Stimulated activated CD4-positive, alpha-beta T cell treated with anti-CD3 and anti-CD28 coated beads, TNF-alpha, amount 100 ng/mL, for 24 hours (primary cell): ENCODE measurements at regions not wholly inside any gene's neighbourhood (a gene's known extent, or its start where the extent isn't known, plus 50 kb on each side); places are given as distances from the start of the nearest gene placed in this dataset.

ENCODE experiments used
- DNase-seq, 3 experiments: peaks; one replicate each; pipeline ENCODE4 v3.0.0-alpha.2; 2020; ENCODE audit warnings: low read depth in 3 of 3

DNA sequence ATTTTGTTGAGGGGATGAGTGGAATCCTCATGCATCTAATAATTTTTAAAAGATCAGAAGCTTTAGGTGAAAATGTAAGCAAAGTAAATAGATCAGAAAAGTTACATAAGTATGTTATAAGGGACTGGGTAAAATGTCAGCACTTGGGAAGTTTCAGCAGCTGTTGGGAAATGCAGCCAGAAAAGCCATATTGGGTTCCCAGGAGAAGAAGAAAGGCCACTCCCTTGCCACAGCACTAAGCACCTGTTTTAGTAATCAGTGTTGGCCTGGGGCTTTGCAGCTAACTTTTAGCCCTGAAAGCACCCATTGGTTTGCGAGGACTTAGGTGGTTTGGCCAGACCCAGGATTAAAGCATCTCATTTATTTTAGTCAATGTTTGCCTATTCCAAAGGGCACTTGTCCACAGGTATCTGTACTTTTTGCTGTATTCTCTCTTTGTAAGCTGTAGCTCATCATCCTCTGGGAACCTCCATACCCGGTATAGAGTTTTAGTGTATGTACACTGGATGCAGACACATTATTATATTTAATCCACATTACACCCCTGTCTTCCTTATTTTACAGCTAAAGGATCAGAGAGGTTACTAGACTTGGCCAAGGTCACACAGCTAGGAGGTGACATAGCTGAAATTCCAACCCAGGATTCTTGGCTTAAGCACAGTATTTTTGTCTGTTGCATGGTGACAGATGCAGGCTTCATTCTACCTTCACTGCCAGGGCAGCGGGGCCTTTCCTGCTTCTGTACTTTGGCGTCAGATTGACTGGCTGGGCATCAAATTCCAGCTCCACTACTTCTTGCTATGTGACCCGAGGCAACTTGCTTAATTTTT lies 127.7 kb upstream of the SESN3 start:
- no peak for DNase-seq

DNA sequence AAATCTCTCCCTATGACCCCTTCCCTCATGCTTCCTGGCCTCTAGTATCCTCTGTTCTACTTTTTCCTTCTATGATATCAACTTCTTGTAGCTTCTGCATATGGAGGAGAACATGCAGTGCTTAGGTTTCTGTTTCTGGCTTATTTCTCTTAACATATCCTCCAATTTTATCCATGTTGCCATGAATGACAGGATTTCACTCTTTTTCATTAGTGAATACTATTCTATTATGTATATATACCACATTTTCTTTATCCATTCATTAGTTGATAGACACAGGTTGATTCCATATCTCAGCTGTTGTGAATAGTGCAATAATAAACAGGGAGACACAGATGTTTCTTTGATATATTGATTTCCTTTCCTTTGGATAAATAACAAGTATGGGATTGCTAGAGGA lies 123.3 kb upstream of the SESN3 start:
- no peak for DNase-seq

DNA sequence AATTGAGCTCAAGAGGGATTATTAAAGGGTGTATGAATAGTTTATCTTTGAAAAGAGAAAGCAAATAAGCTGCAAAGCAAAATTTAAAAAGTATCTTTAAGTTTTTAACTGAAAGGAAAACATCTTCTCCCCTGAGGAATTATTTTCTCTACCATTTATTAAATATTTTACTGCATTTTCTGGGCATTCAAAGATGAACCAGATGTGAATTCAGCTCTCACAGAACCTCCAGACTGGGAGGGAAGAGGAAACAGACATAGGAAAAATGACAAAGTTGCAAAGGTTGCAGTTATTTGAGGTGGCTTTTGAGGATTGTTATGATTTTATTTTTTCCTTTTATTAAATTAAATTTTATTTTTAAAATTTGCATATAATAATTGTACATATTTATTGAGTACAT lies 122.7 kb upstream of the SESN3 start:
- DNase-seq, result no peak

DNA sequence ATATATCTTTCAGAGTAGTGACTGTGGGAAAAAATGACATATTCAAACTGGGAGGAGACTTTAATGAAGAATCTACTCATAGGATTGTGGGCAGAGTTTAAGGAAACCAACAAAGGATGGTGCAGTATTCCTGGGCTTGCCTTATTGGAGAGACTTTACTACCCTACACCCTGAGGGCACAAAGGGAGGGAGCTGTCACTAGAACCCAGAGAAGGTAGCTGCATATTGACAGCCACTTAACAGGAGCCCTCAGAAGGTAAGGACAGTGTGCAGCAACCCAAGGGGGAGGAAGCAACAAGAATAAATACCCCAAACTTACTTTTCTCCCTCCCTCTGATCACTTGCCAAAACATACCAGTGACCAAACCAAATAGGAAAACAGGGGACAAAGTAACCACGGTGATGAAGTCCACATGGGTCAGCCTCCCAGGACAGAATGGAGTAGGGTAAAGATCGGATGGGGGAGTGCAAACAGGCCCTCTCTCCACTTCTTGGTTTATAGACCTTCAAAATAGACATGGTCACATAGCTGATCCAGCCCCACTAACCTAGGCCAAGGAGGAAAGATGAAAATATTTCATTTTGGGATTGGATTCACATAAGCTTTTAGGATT lies 121.8 kb upstream of the SESN3 start:
- DNase-seq, result no peak

DNA sequence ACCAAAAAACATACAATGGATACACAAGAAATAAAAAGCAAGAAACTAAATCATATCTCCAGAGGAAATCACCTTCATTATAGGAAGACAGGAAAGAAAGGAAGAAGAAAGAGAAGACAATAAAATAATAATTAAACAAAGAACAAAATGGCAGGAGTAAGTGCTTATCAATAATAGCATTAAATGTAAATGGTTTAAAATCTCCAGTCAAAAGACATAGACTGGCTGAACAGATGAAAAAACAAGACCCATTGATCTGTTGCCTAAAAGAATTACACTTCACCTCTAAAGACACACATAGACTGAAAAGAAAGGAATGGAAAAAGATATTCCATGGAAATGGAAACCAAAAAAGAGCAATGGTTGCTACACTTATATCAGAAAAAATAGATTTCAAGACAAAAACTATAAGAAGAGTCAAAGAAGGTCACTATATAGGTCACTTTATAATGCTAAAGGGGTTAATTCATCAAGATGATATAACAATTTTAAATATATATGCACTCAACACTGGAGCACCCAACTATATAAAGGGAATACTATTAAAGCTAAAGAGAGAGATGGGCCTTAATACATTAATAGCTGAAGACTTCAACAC lies 118.4 kb upstream of the SESN3 start:
- DNase-seq, result no peak

DNA sequence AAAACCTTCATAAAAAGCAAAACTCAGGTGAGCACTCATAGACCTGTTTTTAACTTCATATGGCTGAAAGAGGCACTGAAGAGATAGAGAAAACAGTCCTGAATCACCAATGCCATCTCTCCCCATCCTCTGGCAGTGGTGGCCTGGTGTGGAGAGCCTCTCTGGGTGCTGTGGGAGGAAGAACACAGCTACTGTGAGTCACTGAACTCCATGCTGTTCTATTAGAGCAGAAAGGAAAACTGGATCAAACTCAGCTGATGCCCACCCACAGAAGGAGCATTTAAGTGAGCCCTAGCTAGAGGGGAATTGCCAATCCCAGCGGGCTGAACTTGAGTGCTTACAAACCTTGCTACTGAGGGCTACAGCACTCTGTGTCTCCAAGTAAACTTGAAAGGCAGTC lies 115.3 kb upstream of the SESN3 start:
- DNase-seq, result no peak

DNA sequence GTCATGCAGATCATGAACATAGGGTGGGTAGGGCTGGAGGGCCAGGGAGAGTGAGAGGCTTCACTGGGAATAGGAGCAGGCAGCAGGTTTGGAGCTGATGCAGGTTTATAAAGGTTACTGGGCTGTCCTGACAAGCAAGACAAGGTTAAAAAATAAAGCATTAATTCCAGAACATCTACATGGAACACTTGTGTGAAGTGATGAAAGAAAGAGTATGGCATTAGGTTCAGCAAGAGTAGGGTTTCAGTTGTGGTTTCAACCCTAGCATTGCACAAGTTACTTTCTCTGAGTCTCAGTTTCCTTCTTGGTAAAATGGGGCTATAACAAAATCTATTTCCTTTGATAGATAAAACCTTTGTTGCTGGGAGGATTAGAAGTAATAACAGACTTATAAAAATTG lies 114.6 kb upstream of the SESN3 start:
- no peak for DNase-seq

DNA sequence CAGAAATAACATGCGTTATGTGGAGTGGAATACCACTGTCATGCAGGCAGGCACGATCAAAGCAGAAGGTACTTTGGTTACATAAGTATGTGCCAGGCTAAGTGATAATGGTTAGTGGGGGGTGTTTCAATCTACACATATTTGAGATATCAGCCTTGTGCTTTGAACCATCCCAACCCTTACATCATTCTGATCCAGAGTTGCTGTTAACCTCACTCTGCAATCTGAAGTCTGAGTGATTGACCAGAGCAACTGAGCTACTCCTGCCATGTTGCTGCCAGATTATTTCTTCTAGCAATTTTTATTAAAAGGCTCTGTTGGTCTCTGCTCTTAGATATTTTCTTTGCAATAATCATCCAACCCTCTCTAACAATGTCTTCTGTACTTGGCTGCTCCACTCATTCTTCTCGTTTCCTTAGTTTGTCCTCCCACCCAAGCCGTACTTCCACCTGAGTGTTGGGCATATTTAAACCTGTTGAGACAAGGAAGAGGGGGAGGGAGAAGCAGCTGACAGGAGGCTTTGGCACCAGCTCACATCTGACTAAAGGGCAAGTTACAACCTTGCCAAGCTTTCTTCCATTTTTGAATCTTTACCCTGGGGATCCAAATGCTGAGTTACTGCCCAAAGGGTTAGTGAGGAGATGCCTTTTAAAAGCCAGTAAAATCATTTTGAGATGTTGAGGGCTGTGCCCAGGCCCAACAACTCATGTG lies 114.1 kb upstream of the SESN3 start:
- no peak for DNase-seq

DNA sequence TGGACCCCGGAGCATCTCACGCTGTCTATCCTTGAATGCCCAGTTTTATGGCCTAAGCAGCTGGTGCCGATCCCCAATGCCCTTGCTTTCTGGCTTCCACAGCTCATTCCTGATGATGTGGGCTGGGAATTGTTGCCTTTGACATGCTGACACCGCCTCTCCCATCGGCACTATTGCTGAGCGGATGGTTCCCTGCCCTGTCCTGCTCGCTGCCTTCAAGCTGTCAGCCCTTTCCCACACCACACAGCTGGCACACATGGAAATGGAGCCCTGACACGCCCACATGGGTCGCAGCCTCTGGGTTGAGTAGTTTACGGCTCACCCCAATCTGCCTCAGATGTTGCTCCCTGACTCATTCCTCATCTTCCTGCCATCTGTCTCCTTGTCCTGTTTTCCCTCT lies 110.2 kb upstream of the SESN3 start:
- DNase-seq, result no peak

DNA sequence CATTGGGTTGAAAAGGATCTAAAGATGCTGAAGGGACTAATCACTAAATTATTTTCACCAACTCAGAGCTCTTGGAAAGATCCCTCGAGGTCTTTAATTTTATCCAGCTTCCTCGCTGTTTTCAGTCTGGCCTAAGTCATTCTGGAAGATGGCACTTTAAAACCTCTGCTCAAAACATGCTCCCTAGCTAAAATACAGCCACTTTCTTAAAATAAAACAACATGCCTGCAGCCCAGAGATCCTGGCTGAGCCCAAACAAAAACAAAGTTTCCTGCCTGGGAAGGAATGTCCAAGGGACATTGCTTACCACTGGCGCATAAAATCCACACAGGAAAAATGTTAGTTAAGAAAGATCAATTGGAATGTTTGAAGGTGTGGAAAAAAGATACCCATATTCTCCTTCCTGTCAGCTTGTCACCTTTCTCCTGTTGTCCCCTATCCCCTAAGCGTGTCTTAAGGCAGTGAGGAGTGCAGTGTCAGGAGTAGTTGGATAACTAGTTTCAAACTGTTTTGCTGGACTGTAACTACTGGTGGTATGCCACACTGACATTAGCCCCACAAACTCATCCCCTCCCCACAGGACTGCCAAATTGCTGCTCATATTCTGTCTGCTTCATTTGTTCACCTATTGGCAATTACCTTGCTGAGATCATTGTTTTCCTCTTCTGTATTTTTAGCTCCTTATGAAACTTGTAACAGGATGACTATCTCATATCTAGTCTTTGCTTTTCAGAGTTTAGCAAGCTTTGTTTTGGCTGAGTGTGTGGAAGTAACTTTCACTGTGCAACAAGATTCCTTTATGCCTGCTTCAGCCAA lies 108.3 kb upstream of the SESN3 start:
- no peak for DNase-seq

DNA sequence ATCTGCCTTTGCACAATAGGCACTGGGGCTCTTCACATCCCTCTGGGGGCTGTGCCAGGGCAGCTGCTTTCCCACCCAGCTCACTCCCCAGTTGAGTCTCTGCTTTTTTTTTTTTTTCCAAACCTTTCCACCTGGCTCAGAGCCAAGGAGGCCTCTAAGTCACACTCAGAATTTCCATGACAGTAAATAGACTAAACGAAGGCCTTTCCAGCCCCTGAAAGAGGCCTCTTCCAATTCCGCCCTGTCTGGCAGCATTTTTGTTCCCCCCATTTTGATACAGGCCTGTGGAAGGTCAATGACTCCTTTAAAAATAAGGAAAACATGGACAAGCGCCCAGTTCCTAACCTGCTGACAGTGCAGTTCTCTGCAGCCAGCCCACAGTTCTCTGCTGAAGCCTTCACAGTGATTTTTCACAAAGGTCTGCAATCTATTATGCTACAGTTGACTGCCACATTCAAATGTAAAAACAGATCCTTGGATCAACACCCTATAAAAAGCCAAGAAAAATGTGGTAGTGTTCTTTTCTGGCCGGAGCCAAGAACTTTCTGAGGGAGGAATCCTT lies 107.5 kb upstream of the SESN3 start:
- DNase-seq, result no peak

DNA sequence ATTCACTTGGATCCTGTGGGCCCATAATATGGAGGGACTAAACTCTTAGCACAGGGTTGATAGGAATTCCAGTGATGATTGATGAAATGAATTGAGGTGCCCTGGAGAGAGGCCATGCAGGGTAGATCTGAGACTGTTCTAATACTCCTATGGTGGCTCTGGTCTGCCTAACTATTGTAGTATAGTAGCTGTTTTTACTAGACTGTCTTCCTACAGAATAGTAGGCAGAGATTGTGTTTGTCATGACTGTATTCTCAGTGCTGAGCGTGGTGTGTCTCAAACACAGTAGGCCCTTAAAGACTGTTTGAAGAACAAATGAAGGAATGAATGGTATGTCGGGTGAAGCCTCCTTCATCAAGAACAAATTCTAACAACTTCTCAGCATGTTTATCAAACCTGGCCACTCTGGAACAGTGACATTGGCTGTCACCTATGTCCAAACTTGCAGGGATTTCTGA lies 107.0 kb upstream of the SESN3 start:
- DNase-seq, result no peak

DNA sequence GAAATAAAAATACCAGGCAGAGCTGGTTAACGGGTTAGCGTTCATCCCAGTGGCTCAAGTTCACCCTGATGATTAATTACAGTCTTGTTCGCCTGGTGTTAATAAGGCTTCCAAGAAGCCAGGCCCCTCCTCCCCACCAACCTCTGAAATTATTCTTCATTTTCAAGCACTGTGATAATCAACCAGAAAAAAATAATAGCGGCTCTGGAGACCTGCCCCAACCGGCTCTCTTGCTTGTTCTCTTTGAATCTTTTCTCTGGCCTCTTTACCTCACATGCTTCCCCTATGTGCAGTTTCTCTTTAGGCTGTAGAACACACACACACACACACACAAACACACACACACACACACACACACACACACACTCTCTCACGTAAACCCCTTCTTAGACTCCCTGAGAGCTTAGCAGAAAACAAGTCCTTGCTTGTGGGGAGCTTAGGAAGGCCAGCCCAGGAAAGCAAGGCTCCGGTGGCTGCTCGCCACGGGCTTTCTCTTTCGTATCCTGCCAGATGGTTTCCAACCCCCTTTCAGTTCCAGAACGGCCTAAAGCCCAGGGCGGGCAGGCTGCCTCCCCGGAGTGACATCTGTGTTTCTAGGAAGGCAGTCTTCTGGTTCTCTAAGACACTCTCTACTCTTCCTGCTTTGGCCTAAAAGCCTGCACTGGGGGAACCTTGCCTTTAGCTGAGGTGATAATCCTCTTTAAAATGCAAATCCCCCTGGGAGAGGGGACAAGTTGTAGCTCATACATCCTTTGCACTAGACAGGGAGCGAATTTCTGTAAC lies 106.4 kb upstream of the SESN3 start:
- peak in 1 of 3 experiments; percentile 43 for DNase-seq

DNA sequence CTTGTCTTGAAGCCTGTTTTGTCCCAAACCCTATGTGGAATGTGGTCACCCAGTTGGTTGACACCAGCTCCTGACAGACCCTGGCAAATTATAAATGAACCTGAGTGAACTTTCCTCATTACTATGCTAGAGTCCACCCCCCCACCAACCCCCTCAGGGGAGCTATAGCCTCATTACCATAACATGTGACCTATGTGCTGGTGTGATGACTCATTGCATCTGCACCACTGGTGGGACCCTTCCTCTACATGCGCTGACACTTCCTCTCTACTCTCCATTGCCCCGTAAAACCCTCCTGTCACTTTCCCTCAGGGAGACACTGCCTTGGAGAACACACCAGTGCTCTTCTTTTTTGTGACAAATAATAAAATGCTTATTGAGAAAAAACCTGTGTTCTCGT lies 105.0 kb upstream of the SESN3 start:
- DNase-seq, result no peak

DNA sequence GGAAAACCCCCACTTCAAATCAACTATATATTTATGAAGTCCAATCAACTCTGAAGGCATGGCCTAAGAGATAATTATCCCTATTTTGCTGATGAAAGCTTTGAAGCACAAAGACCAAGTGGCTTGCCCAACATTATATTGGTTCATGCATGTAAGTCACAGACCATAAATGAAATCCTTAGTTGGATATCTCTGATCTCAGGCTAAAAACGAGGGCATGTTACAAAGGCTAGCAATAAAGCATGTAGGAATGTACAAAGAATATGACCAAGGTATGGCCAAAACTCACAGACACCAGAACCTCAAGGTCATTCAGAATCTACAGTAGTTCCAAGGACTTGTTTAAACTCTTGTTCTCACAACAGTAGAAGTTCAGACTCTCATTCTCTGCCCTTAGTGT lies 100.2 kb upstream of the SESN3 start:
- no peak for DNase-seq

DNA sequence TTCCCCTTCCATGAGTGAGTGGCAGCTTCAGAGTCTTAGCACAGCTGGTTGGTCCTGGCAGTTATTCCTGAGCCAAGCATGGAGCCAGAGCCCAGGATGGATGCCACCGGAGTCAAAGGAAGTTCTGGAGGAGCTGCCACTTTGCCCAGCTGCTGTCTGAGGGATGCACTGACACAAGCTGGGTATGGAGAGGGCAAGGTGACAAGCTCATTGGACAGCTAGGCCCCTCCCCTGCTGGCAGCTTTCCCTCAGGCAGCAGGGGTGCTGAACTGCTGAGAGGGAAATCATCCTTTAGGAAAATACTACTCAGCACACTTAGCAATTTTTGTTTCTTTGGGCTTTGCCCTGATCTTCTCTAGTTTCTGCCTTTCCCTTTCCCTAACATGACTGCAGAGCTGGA lies 99.3 kb upstream of the SESN3 start:
- DNase-seq, result no peak

DNA sequence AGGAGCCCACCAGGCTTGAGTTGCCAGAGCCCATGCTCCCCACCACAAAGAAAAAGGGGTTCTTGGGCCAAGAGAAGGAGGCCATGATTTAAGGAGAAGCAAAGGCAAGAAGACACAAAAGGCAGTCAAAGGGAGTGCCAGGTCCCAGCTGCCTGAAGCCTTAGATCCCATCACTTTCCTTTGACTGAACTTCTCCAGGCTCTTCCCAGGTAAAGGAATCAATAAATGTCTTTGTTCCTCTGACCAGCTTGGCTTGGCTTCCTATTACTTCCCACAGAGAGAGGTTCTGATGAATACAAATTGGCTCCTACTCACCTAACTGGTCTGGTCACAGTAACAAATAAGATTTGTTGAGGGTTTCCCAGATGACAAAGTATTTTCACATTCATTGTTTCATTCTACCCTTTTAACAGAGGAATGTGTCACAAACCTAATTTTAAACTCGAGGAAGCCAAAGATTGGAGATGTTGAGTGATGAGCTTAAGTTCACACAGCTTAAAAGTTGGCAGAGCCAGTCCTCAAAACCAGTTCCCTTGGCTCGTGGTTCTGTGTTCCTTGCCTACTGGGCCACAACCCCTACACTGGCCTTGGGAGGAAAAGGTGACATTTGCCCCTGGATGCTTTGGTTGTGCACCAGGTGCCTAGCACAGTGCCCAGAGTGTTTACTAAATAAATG lies 96.4 kb upstream of the SESN3 start:
- no peak for DNase-seq

DNA sequence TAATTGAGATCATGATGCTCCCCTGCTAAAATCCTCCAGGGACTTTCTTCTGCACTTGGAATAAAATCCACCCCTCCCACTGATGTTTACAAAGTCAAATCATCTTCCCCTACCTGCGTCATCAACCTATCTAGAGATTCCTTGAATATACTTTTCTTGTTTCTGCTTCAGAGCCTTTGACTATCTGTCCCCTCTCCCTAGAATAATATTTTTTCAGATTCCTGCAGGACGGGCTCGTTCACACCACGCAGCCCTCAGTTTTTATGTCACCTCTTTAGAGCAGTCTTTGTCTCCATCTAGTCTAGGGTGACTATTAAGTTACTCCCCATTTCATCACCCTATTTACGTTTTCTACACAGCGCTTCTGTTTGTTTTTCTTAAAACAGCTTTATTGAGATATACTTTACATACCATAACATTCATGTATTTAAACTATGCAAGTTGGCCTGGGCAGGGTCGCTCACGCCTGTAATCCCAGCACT lies 94.8 kb upstream of the SESN3 start:
- DNase-seq, result no peak

DNA sequence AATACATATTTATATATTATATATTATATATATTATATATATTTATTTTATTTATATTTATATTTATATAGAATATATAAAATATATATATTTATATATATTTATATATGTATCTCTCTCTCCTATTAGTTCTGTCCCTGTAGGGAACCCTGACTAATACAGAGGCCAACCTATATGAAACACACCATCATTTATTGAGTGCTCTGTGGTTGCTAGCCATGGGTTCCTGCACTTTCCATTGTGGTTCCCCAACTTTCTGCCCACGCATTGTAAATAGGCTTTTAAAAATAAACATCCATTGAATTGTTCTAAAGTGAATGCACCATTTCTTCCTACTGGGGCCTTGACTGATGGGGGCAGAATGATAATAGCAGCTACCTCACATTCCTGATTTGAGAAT lies 93.8 kb upstream of the SESN3 start:
- no peak for DNase-seq

DNA sequence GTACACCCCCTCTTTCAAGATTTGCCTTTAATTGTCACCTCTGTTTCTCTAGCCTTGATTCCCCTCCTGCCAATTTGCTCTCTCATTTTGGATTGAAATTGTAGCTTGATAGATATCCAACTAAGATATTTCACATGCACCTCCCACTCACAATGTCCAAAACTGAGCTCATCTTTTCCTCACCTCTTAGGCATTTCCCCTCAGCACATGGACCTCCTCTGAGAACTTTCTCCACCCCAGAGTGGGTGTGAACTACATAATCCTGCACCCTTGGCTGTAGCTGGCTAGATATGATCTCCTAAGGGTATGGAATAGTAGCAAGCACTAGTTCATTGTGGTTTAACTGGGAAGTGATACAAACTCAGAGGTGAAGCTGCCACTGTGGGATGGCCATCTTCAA lies 91.5 kb upstream of the SESN3 start:
- no peak for DNase-seq
